H1 (cell line): ENCODE measurements at regions not wholly inside any gene's neighbourhood (a gene's known extent, or its start where the extent isn't known, plus 50 kb on each side); places are given as distances from the start of the nearest gene placed in this dataset.
A peak's percentile ranks its signal among the peaks of the same experiment; 100 is the strongest.

Experiments
- CTCF ChIA-PET: fragments of 300-600 bp; sonication (Branson Sonifier 250); formaldehyde crosslinking; loops from one replicate; lab custom pipeline; 2021; ENCODE audit not compliant: partially characterized antibody; lab: Charles Lee
- POLR2A ChIA-PET: fragments of 300-600 bp; sonication (Branson Sonifier 250); formaldehyde crosslinking; loops from one replicate; lab custom pipeline; 2021; ENCODE audit warnings: inconsistent platforms; ENCODE audit not compliant: partially characterized antibody; lab: Charles Lee
- DNase-seq, 2 experiments: peaks; one replicate each; pipeline versions ENCODE4 v3.0.0 to v3.0.0-alpha.2; 2010 to 2022; ENCODE audit warnings: low spot score in 2 of 2, low read depth in 1 of 2, mixed read lengths in 1 of 2
- FAIRE-seq: peaks from 2 replicates; lab custom pipeline; 2011; peaks lifted over from hg19 to GRCh38; lab: Jason Lieb, UNC
- H2AFZ ChIP-seq: 2 replicates; pipeline ENCODE4 v1.8.1; 2012; ENCODE audit warnings: low read length, inconsistent platforms
- H2AK5ac ChIP-seq: 2 replicates; pipeline ENCODE4 v1.6.1; 2013; ENCODE audit warnings: low read depth, low read length
- H2BK120ac ChIP-seq: replicated peaks from 2 replicates; pipeline ENCODE3; 2013; ENCODE audit warnings: low read depth, low read length, inconsistent platforms
- H2BK12ac ChIP-seq: 2 replicates; pipeline ENCODE4 v1.6.1; 2013; ENCODE audit warnings: low read depth, low read length
- H2BK15ac ChIP-seq: 2 replicates; pipeline ENCODE4 v1.6.1; 2013; ENCODE audit warnings: low read length
- H2BK20ac ChIP-seq: 2 replicates; pipeline ENCODE4 v1.6.1; 2013; ENCODE audit warnings: low read length
- H2BK5ac ChIP-seq: 2 replicates; pipeline ENCODE4 v1.6.1; 2013; ENCODE audit warnings: low read depth, low read length
- H3K14ac ChIP-seq: 2 replicates; pipeline ENCODE4 v1.6.1; 2013; ENCODE audit warnings: inconsistent platforms; ENCODE audit not compliant: insufficient read length
- H3K18ac ChIP-seq: 2 replicates; pipeline ENCODE4 v1.6.1; 2013; ENCODE audit warnings: low read length; ENCODE audit errors: extremely low read depth
- H3K23ac ChIP-seq: 2 replicates; pipeline ENCODE4 v1.6.1; 2013; ENCODE audit warnings: inconsistent platforms; ENCODE audit not compliant: insufficient read length
- H3K23me2 ChIP-seq: 2 replicates; pipeline ENCODE4 v1.6.1; 2013; ENCODE audit warnings: low read depth, low read length
- H3K27ac ChIP-seq: 2 replicates; pipeline ENCODE4 v1.6.1; 2011; ENCODE audit warnings: low read depth, low read length, inconsistent platforms
- H3K27me3 ChIP-seq, 4 experiments: replicated peaks in 1 of 4; 1 replicate in 1 of 4; 2 replicates in 3 of 4; pipeline versions ENCODE4 v1.6.1 to v1.8.1; 2011 to 2013; ENCODE audit warnings: low read length in 3 of 4, mild to moderate bottlenecking in 3 of 4, inconsistent platforms in 2 of 4, mixed read lengths in 2 of 4, moderate library complexity in 1 of 4; ENCODE audit not compliant: control insufficient read depth in 3 of 4, insufficient read depth in 3 of 4; ENCODE audit errors: extremely low read depth in 1 of 4
- H3K36me3 ChIP-seq, 4 experiments: 2 replicates each; pipeline versions ENCODE4 v1.6.1 to v1.8.1; 2011 to 2013; ENCODE audit warnings: mild to moderate bottlenecking in 4 of 4, low read length in 3 of 4, moderate library complexity in 2 of 4, control low read depth in 1 of 4, inconsistent platforms in 1 of 4; ENCODE audit not compliant: insufficient read depth in 4 of 4, control insufficient read depth in 2 of 4
- H3K4ac ChIP-seq: replicated peaks from 2 replicates; pipeline ENCODE3; 2013; ENCODE audit warnings: low read length, low read depth, mixed read lengths, inconsistent platforms; ENCODE audit not compliant: insufficient read length
- H3K4me1 ChIP-seq, 4 experiments: replicated peaks in 1 of 4; 1 replicate in 1 of 4; 2 replicates in 3 of 4; pipeline versions ENCODE4 v1.6.1 to v1.8.1; 2011 to 2013; ENCODE audit warnings: low read length in 3 of 4, inconsistent platforms in 2 of 4, mixed read lengths in 1 of 4; ENCODE audit not compliant: insufficient read depth in 4 of 4, control insufficient read depth in 3 of 4
- H3K4me2 ChIP-seq, 2 experiments: 2 replicates each; pipeline versions ENCODE4 v1.6.1 to v1.8.1; 2011 to 2013; ENCODE audit warnings: low read depth in 2 of 2, low read length in 2 of 2, control low read depth in 1 of 2, inconsistent platforms in 1 of 2, mild to moderate bottlenecking in 1 of 2; ENCODE audit not compliant: insufficient read depth in 1 of 2
- H3K4me3 ChIP-seq, 4 experiments: fragments of 200-600, 300-600 bp in 1 of 4; sonication (generic), shearing (Covaris generic), sonication (Bioruptor Twin) in 1 of 4; 2 replicates each; pipeline versions ENCODE4 v1.5.1 to v1.8.1; 2011 to 2016; ENCODE audit warnings: low read length in 4 of 4, low read depth in 3 of 4, control low read depth in 2 of 4, inconsistent platforms in 2 of 4, mild to moderate bottlenecking in 2 of 4, mixed read lengths in 1 of 4, moderate library complexity in 1 of 4; ENCODE audit not compliant: insufficient read depth in 2 of 4; ENCODE audit errors: extremely low read depth in 1 of 4
- H3K56ac ChIP-seq: replicated peaks from 2 replicates; pipeline ENCODE3; 2013; ENCODE audit warnings: low read depth, mild to moderate bottlenecking, mixed read lengths, low read length, inconsistent platforms; ENCODE audit not compliant: insufficient read length
- H3K79me1 ChIP-seq: 2 replicates; pipeline ENCODE4 v1.6.1; 2013; ENCODE audit warnings: low read depth, low read length, control low read depth
- H3K79me2 ChIP-seq, 2 experiments: 2 replicates each; pipeline versions ENCODE4 v1.6.1 to v1.8.1; 2012 to 2013; ENCODE audit warnings: low read length in 2 of 2, mild to moderate bottlenecking in 2 of 2, inconsistent platforms in 1 of 2; ENCODE audit not compliant: insufficient read depth in 2 of 2, control insufficient read depth in 1 of 2
- H3K9ac ChIP-seq, 4 experiments: replicated peaks in 1 of 4; 1 replicate in 1 of 4; 2 replicates in 3 of 4; pipeline versions ENCODE4 v1.6.1 to v1.8.1; 2011 to 2013; ENCODE audit warnings: low read depth in 3 of 4, low read length in 3 of 4, control low read depth in 2 of 4, mild to moderate bottlenecking in 2 of 4, moderate library complexity in 2 of 4, inconsistent platforms in 1 of 4; ENCODE audit errors: extremely low read depth in 1 of 4
- H3K9me3 ChIP-seq, 2 experiments: 2 replicates each; pipeline versions ENCODE4 v1.6.1 to v1.8.1; 2012 to 2013; ENCODE audit warnings: mild to moderate bottlenecking in 2 of 2, moderate library complexity in 2 of 2, control low read depth in 1 of 2, inconsistent platforms in 1 of 2, low read depth in 1 of 2, low read length in 1 of 2, mixed read lengths in 1 of 2; ENCODE audit not compliant: insufficient read depth in 2 of 2
- H4K20me1 ChIP-seq, 2 experiments: replicated peaks in 1 of 2; 2 replicates each; pipeline versions ENCODE3 to v1.8.1; 2011 to 2013; ENCODE audit warnings: inconsistent platforms in 2 of 2, low read length in 2 of 2, mild to moderate bottlenecking in 1 of 2; ENCODE audit not compliant: insufficient read depth in 2 of 2, control insufficient read depth in 1 of 2
- H4K5ac ChIP-seq: 2 replicates; pipeline ENCODE4 v1.6.1; 2013; ENCODE audit warnings: low read length, low read depth, mixed read lengths, inconsistent platforms; ENCODE audit not compliant: insufficient read length
- H4K8ac ChIP-seq: 2 replicates; pipeline ENCODE4 v1.8.0; 2013; ENCODE audit warnings: mild to moderate bottlenecking, moderate library complexity, low read length, inconsistent platforms; ENCODE audit not compliant: insufficient read depth; ENCODE audit errors: extremely low read depth
- H4K91ac ChIP-seq: replicated peaks from 2 replicates; pipeline ENCODE3; 2013; ENCODE audit warnings: low read length, mixed read lengths, inconsistent platforms; ENCODE audit not compliant: insufficient read length
- BACH1 ChIP-seq: IDR thresholded peaks from 2 replicates; pipeline ENCODE4 v1.6.1; 2012; ENCODE audit warnings: low read length, improper control_type of control experiment
- CBX5 ChIP-seq: fragments of 300-800, 300-1000 bp; sonication (generic); IDR thresholded peaks from 2 replicates; pipeline ENCODE4 v1.7.1; 2016; ENCODE audit warnings: antibody characterized with exemption, low read length, low read depth
- EGR1 ChIP-seq: IDR thresholded peaks from 2 replicates; pipeline ENCODE4 v1.6.1; 2011; ENCODE audit warnings: low read depth, low read length, borderline replicate concordance
- HDAC6 ChIP-seq: IDR thresholded peaks from one replicate; pipeline ENCODE4 v1.7.1; 2012; ENCODE audit warnings: low read depth, mild to moderate bottlenecking, inconsistent platforms, low read length, moderate library complexity
- KDM4A ChIP-seq: IDR thresholded peaks from one replicate; pipeline ENCODE4 v1.7.1; 2012; ENCODE audit warnings: low read depth, mild to moderate bottlenecking, moderate library complexity, low read length, inconsistent platforms; ENCODE audit not compliant: severe bottlenecking
- POLR2A ChIP-seq, 2 experiments: IDR thresholded peaks; 1 replicate in 1 of 2; 2 replicates in 1 of 2; pipeline ENCODE4 v1.6.1; 2011; ENCODE audit warnings: low read depth in 2 of 2, low read length in 2 of 2, mild to moderate bottlenecking in 2 of 2; ENCODE audit errors: control extremely low read depth in 1 of 2
- RAD21 ChIP-seq, 2 experiments: IDR thresholded peaks in 1 of 2; conservative IDR thresholded peaks in 1 of 2; 2 replicates each; pipeline ENCODE4 v1.6.1; 2011; ENCODE audit warnings: low read depth in 2 of 2, low read length in 2 of 2, improper control_type of control experiment in 1 of 2, inconsistent platforms in 1 of 2, mild to moderate bottlenecking in 1 of 2, moderate library complexity in 1 of 2
- RNF2 ChIP-seq: fragments of 200-900, 300-1000 bp; sonication (generic); IDR thresholded peaks from 2 replicates; pipeline ENCODE4 v1.7.1; 2016; ENCODE audit warnings: borderline replicate concordance, low read depth, mild to moderate bottlenecking, antibody characterized with exemption, low read length; ENCODE audit not compliant: poor library complexity, severe bottlenecking; ENCODE audit errors: missing control alignments
- TAF1 ChIP-seq: IDR thresholded peaks from 2 replicates; pipeline ENCODE4 v1.6.1; 2011; ENCODE audit warnings: mild to moderate bottlenecking, low read depth, low read length
- USF2 ChIP-seq: IDR thresholded peaks from 2 replicates; pipeline ENCODE4 v1.6.1; 2011; ENCODE audit warnings: low read length, improper control_type of control experiment
- WGBS, 2 experiments: shearing (Covaris generic) in 1 of 2; methylation state at CpG; one replicate each; pipeline versions ENCODE4 v1.1.6 to v1.1.7; 2013 to 2015; ENCODE audit warnings: low lambda C conversion rate in 2 of 2, mixed read lengths in 2 of 2, inconsistent platforms in 1 of 2, low coverage in 1 of 2, missing lambda C conversion rate in 1 of 2; ENCODE audit not compliant: insufficient replicate concordance in 2 of 2, insufficient coverage in 1 of 2, insufficient read length in 1 of 2; ENCODE audit errors: extremely low coverage in 1 of 2, missing lambda C conversion rate in 1 of 2; 5-methylcytosine and 5-hydroxymethylcytosine counted together

- CTCF ChIA-PET: interaction anchor here (1.0 to 9.1 kb wide), 4 partner anchors 9 to 473 kb away, joined by 3 to 95 read pairs (median 6); no protein-coding TSS in a partner anchor
- Histone ChIP-seq H3K4me1 (peaks cover 2 to 10% (median 5%) of the 10 kb centered on the region in 4 experiments; a peak in 6 of 7 replicates), H3K79me2 (no peaks in the 10 kb centered on the region), H3K9ac (no peak overlapping the region), H2AFZ (0 out of 2 replicates have a peak overlapping the region, but pooled peaks have one; percentile 78), H3K27me3 (no peaks in the 10 kb centered on the region), H3K4ac (no peak overlapping the region), H3K23me2 (no peaks in the 10 kb centered on the region), H2BK5ac (no peak overlapping the region), H3K4me2 (no peak overlapping the region), H2BK15ac (no peak overlapping the region), H3K4me3 (no peak overlapping the region), H4K8ac (no peak overlapping the region), H3K23ac (no peak overlapping the region), H4K91ac (no peak overlapping the region), H3K79me1 (no peaks in the 10 kb centered on the region), H3K18ac (no peak overlapping the region), H3K27ac (no peak overlapping the region), H3K36me3 (no peaks in the 10 kb centered on the region), H3K14ac (no peak overlapping the region), H3K9me3 (no peaks in the 10 kb centered on the region; a peak in 1 of 4 replicates), H2BK120ac (no peak overlapping the region), H4K20me1 (no peaks in the 10 kb centered on the region), H2BK20ac (no peak overlapping the region), H4K5ac (no peak overlapping the region), H2BK12ac (no peak overlapping the region), H3K56ac (no peak overlapping the region), H2AK5ac (no peak overlapping the region)
- WGBS, 2 experiments: 86% methylated on average over 3 of the region's 3 CpGs; no CpG with 5 or more reads in 1 of the 2 experiments
- DNase-seq (no peak), FAIRE-seq (no peak)
- POLR2A ChIA-PET: interaction anchor here (1.0 kb wide), 1 partner anchor 95 kb away, joined by 3 read pairs; no protein-coding TSS in a partner anchor
- TF ChIP-seq CBX5: no peak
- TF ChIP-seq BACH1: no peak
- TF ChIP-seq KDM4A: no peak
- TF ChIP-seq EGR1: no peak
- TF ChIP-seq RNF2: no peak
- no peak for TF ChIP-seq TAF1
- no peak for TF ChIP-seq RAD21 (IDR thresholded peaks at IDR 0.05 in 1 of 2, conservative IDR thresholded peaks at IDR 0.05 in 1 of 2; ENCODE audit: low read depth in 2 of 2, low read length in 2 of 2)
- no peak for TF ChIP-seq HDAC6
- no peak for TF ChIP-seq USF2
- TF ChIP-seq POLR2A (IDR thresholded peaks at IDR 0.05; ENCODE audit: control extremely low read depth in 1 of 2, low read depth in 2 of 2, low read length in 2 of 2): no peak
Measured at GRCh38 chr13:27353708-27354107, 70.7 kb upstream of the GTF3A start.
